H9 (cell line): ENCODE measurements at regions not wholly inside any gene's neighbourhood (a gene's known extent, or its start where the extent isn't known, plus 50 kb on each side); places are given as distances from the start of the nearest gene placed in this dataset.

ENCODE experiments used
- DNase-seq: peaks from one replicate; pipeline ENCODE4 v3.0.0-alpha.2; 2017
- H2AFZ ChIP-seq: one replicate; pipeline ENCODE4 v1.6.1; 2013; ENCODE audit warnings: mild to moderate bottlenecking, low read length, control low read depth, moderate library complexity
- H2AK5ac ChIP-seq: 2 replicates; pipeline ENCODE4 v1.6.1; 2013; ENCODE audit warnings: low read length, control low read depth, mixed read lengths; ENCODE audit not compliant: insufficient read length
- H2BK120ac ChIP-seq: one replicate; pipeline ENCODE4 v1.6.1; 2013; ENCODE audit warnings: low read depth, mild to moderate bottlenecking, low read length, control low read depth, inconsistent platforms; ENCODE audit not compliant: poor library complexity, severe bottlenecking
- H2BK12ac ChIP-seq: 2 replicates; pipeline ENCODE4 v1.6.1; 2013; ENCODE audit warnings: low read length, control low read depth, mixed read lengths, low read depth; ENCODE audit not compliant: insufficient read length
- H2BK15ac ChIP-seq: 2 replicates; pipeline ENCODE4 v1.6.1; 2013; ENCODE audit warnings: low read depth, low read length, control low read depth
- H2BK20ac ChIP-seq: one replicate; pipeline ENCODE4 v1.6.1; 2013; ENCODE audit warnings: low read depth, mild to moderate bottlenecking, low read length, control low read depth, inconsistent platforms; ENCODE audit not compliant: poor library complexity, severe bottlenecking
- H2BK5ac ChIP-seq: 2 replicates; pipeline ENCODE4 v1.6.1; 2013; ENCODE audit warnings: low read length, control low read depth, mixed read lengths; ENCODE audit not compliant: insufficient read length
- H3K14ac ChIP-seq: 2 replicates; pipeline ENCODE4 v1.6.1; 2013; ENCODE audit warnings: low read length, control low read depth; ENCODE audit not compliant: insufficient read depth
- H3K18ac ChIP-seq: 2 replicates; pipeline ENCODE4 v1.6.1; 2013; ENCODE audit warnings: low read depth, mild to moderate bottlenecking, mixed read lengths, low read length, control low read depth; ENCODE audit not compliant: insufficient read length
- H3K23ac ChIP-seq: 2 replicates; pipeline ENCODE4 v1.6.1; 2013; ENCODE audit warnings: low read length, control low read depth, mixed read lengths, low read depth; ENCODE audit not compliant: insufficient read length
- H3K23me2 ChIP-seq: 2 replicates; pipeline ENCODE4 v1.6.1; 2013; ENCODE audit warnings: low read depth, mild to moderate bottlenecking, mixed read lengths, low read length, control low read depth; ENCODE audit not compliant: insufficient read length, poor library complexity, severe bottlenecking
- H3K27ac ChIP-seq: 2 replicates; pipeline ENCODE4 v1.5.1; 2013; ENCODE audit warnings: low read length, control low read depth, mixed read lengths, low read depth; ENCODE audit not compliant: insufficient read length
- H3K27me3 ChIP-seq: 2 replicates; pipeline ENCODE4 v1.6.1; 2013; ENCODE audit warnings: low read length, control low read depth, inconsistent platforms; ENCODE audit not compliant: insufficient read depth
- H3K4ac ChIP-seq: 2 replicates; pipeline ENCODE4 v1.6.1; 2013; ENCODE audit warnings: low read depth, mild to moderate bottlenecking, control low read depth, inconsistent platforms, low read length, moderate library complexity
- H3K4me1 ChIP-seq: 2 replicates; pipeline ENCODE4 v1.6.1; 2013; ENCODE audit warnings: low read length, control low read depth, inconsistent platforms; ENCODE audit not compliant: insufficient read depth
- H3K4me2 ChIP-seq: 2 replicates; pipeline ENCODE4 v1.6.1; 2013; ENCODE audit warnings: low read length, control low read depth, mixed read lengths; ENCODE audit not compliant: insufficient read length, insufficient read depth
- H3K56ac ChIP-seq: 2 replicates; pipeline ENCODE4 v1.6.1; 2013; ENCODE audit warnings: low read depth, mild to moderate bottlenecking, mixed read lengths, low read length, control low read depth; ENCODE audit not compliant: insufficient read length
- H3K79me1 ChIP-seq: 2 replicates; pipeline ENCODE4 v1.6.1; 2013; ENCODE audit warnings: low read depth, mild to moderate bottlenecking, moderate library complexity, low read length, control low read depth, inconsistent platforms; ENCODE audit not compliant: insufficient read depth, poor library complexity, severe bottlenecking
- H3K79me2 ChIP-seq: 2 replicates; pipeline ENCODE4 v1.6.1; 2013; ENCODE audit warnings: low read length, control low read depth, inconsistent platforms; ENCODE audit not compliant: insufficient read depth
- H3K9ac ChIP-seq: 2 replicates; pipeline ENCODE4 v1.6.1; 2013; ENCODE audit warnings: low read length, control low read depth, mixed read lengths; ENCODE audit not compliant: insufficient read length; ENCODE audit errors: extremely low read depth
- H3K9me3 ChIP-seq: one replicate; pipeline ENCODE4 v1.6.1; 2013; ENCODE audit warnings: low read depth, low read length, inconsistent platforms; ENCODE audit not compliant: control insufficient read depth
- H3T11ph ChIP-seq: one replicate; pipeline ENCODE4 v1.6.1; 2013; ENCODE audit warnings: mild to moderate bottlenecking, low read length, control low read depth, inconsistent platforms
- H4K20me1 ChIP-seq: one replicate; pipeline ENCODE4 v1.6.1; 2013; ENCODE audit not compliant: control insufficient read depth, insufficient read length, insufficient read depth
- H4K5ac ChIP-seq: 2 replicates; pipeline ENCODE4 v1.6.1; 2013; ENCODE audit warnings: low read depth, mild to moderate bottlenecking, mixed read lengths, low read length, control low read depth; ENCODE audit not compliant: insufficient read length
- H4K8ac ChIP-seq: replicated peaks from 2 replicates; pipeline ENCODE4 v1.6.1; 2013; ENCODE audit warnings: low read length, control low read depth, mixed read lengths, low read depth; ENCODE audit not compliant: insufficient read length
- H4K91ac ChIP-seq: 2 replicates; pipeline ENCODE4 v1.6.1; 2013; ENCODE audit warnings: low read depth, mild to moderate bottlenecking, moderate library complexity, mixed read lengths, low read length, control low read depth; ENCODE audit not compliant: insufficient read length
- H3K27ac Mint-ChIP-seq, 3 experiments: 2 replicates in 2 of 3; 3 replicates in 1 of 3; pipeline ENCODE4 v1.8.0; 2020 to 2021; ENCODE audit warnings: mixed read lengths in 3 of 3, mild to moderate bottlenecking in 1 of 3, moderate library complexity in 1 of 3
- H3K27me3 Mint-ChIP-seq: 2 replicates; pipeline ENCODE4 v1.8.0; 2021; ENCODE audit warnings: low read depth, mild to moderate bottlenecking, moderate library complexity, mixed read lengths
- H3K36me3 Mint-ChIP-seq, 3 experiments: 2 replicates in 2 of 3; 3 replicates in 1 of 3; pipeline ENCODE4 v1.8.0; 2020 to 2021; ENCODE audit warnings: low read depth in 3 of 3, mixed read lengths in 3 of 3; ENCODE audit not compliant: insufficient read depth in 1 of 3
- H3K4me1 Mint-ChIP-seq, 2 experiments: 2 replicates each; pipeline ENCODE4 v1.8.0; 2020; ENCODE audit warnings: mixed read lengths in 2 of 2
- H3K4me3 Mint-ChIP-seq, 2 experiments: 2 replicates in 1 of 2; 3 replicates in 1 of 2; pipeline ENCODE4 v1.8.0; 2020 to 2021; ENCODE audit warnings: mild to moderate bottlenecking in 2 of 2, mixed read lengths in 2 of 2, moderate library complexity in 1 of 2
- H3K9me3 Mint-ChIP-seq, 2 experiments: 2 replicates in 1 of 2; 3 replicates in 1 of 2; pipeline ENCODE4 v1.8.0; 2020; ENCODE audit warnings: mild to moderate bottlenecking in 2 of 2, mixed read lengths in 2 of 2, moderate library complexity in 1 of 2
- CTCF ChIP-seq: fragments of 200-600 bp; sonication (generic); conservative IDR thresholded peaks from 3 replicates; pipeline ENCODE4 v1.8.0; 2021; ENCODE audit warnings: antibody characterized with exemption, mild to moderate bottlenecking
- WGBS: extraction: QIAGEN DNeasy Blood & Tissue Kit; methylation state at CpG from one replicate; pipeline ENCODE4 v1.1.7; 2013; ENCODE audit warnings: missing lambda C conversion rate, low lambda C conversion rate, mixed read lengths; ENCODE audit not compliant: insufficient read length; ENCODE audit errors: extremely low coverage; 5-methylcytosine and 5-hydroxymethylcytosine counted together

DNA sequence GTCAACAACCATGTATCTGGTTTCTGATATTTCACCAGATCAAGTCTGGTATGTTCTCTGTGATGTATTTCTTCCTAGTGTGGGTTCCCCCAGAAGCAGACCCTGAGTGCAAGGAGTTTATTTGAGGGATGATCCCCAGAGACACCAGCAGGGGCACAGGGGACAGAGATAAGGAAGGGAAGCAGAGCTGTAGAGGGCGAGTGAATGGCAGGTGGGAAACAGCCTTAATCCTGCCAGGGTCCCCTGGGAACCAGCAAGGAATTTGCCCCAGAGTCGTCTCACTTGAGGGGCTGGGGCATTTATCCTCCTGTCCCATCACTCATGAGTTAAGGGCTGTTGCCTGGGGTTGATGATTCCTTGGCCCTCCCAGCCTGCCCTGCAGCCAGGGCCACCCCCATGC lies 206.4 kb upstream of the BCOR start:
- H3K9me3 ChIP-seq = no peaks in the 10 kb centered on the region
- H2BK15ac ChIP-seq = no peak overlapping the region
- peaks cover 0 to 12% (median 8%) of the 10 kb centered on the region in 3 experiments; a peak in 3 of 7 replicates for H3K36me3 Mint-ChIP-seq
- no peak for DNase-seq
- H3K4me1 Mint-ChIP-seq = peaks cover 9 to 19% of the 10 kb centered on the region in 2 experiments; a peak in 3 of 4 replicates
- 0 out of 3 replicates have a peak, but pooled peaks have one; percentile 26 for TF ChIP-seq CTCF
- H3K4ac ChIP-seq = no peak overlapping the region
- no peaks in the 10 kb centered on the region for H3K27me3 ChIP-seq
- no peak overlapping the region for H3K4me2 ChIP-seq
- no peak overlapping the region for H3T11ph ChIP-seq
- H2BK12ac ChIP-seq = no peak overlapping the region
- H3K79me1 ChIP-seq = no peaks in the 10 kb centered on the region
- H3K4me3 Mint-ChIP-seq = no peak overlapping the region
- no peak overlapping the region for H2AFZ ChIP-seq
- no peak overlapping the region for H3K18ac ChIP-seq
- H3K23ac ChIP-seq = no peak overlapping the region
- no peak overlapping the region for H3K56ac ChIP-seq
- no peak overlapping the region for H4K91ac ChIP-seq
- H3K9ac ChIP-seq = no peak overlapping the region
- H3K9me3 Mint-ChIP-seq = peaks cover 72 to 85% of the 10 kb centered on the region in 2 experiments
- peaks cover 19% of the 10 kb centered on the region for H3K27me3 Mint-ChIP-seq
- peaks cover 2% of the 10 kb centered on the region for H3K23me2 ChIP-seq
- H2BK120ac ChIP-seq = no peak overlapping the region
- H4K8ac ChIP-seq = no peak overlapping the region
- no peak overlapping the region for H2BK5ac ChIP-seq
- no peak overlapping the region for H2AK5ac ChIP-seq
- H3K79me2 ChIP-seq = no peaks in the 10 kb centered on the region
- WGBS = no CpG with 5 or more reads among the region's 2 CpGs
- H4K20me1 ChIP-seq = no peaks in the 10 kb centered on the region
- no peak overlapping the region for H2BK20ac ChIP-seq
- H3K14ac ChIP-seq = no peak overlapping the region
- no peak overlapping the region for H3K27ac ChIP-seq
- no peak overlapping the region for H4K5ac ChIP-seq
- 0 out of 2 replicates have a peak, but pooled peaks cover 3% of the 10 kb centered on the region for H3K4me1 ChIP-seq
- no peak overlapping the region for H3K27ac Mint-ChIP-seq
